ENCODE measurements at regions not wholly inside any gene's neighbourhood (a gene's known extent, or its start where the extent isn't known, plus 50 kb on each side); places are given as distances from the start of the nearest gene placed in this dataset.

- FAIRE-seq: no peak
- dilution Hi-C loops (cut with MboI; ENCODE audit: extremely low pct_ligation_motif_present, low sequenced_read_pairs): no loop called here
Observed at GRCh38 chr2:236367506-236368289, 103.5 kb upstream of the ASB18 start.

DNA sequence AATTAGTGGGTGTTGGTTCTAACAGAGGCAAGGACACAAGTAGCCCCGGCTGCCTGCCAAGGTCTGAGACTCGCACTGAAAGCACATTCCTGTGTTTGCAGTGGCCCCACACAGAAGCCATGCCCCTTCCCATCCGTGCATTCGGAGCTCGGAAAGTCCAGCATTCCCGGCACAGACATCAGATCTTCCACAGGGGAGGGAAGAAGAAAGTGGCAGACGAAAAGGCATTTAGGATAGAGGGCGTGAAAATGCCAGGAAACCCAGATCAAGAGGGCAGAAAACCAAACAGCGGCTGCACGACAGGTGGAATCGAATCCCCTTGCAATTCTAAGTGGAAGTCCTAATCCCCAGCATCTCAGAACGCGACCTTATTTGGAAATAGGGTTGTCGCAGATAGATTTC lies 105.5 kb upstream of the ASB18 start:
- no peaks in the 10 kb centered on the region for H4K20me1 ChIP-seq (ENCODE audit: control insufficient read depth, extremely low read depth, insufficient read depth, low read length)

More at GRCh38 chr2:236367506-236368289, 103.5 kb upstream of the ASB18 start:
- Histone ChIP-seq H3K4me1 (ENCODE audit: control insufficient read depth, extremely low read depth, insufficient read depth, low read length) (no peaks in the 10 kb centered on the region), H3K4me3 (ENCODE audit: control insufficient read depth in 2 of 3, extremely low read depth in 1 of 3, insufficient read depth in 2 of 3, low read depth in 1 of 3, low read length in 3 of 3) (no peak overlapping the region), H3K36me3 (ENCODE audit: control insufficient read depth in 2 of 2, extremely low read depth in 1 of 2, insufficient read depth in 2 of 2, low read length in 2 of 2) (no peaks in the 10 kb centered on the region), H3K4me2 (ENCODE audit: control insufficient read depth, extremely low read depth, insufficient read depth, low read depth, low read length) (no peak overlapping the region), H3K9ac (ENCODE audit: control insufficient read depth, extremely low read depth, insufficient read depth, low read length) (no peak overlapping the region), H3K27ac (ENCODE audit: control insufficient read depth, insufficient read depth, low read length) (no peak overlapping the region), H3K27me3 (ENCODE audit: control insufficient read depth, extremely low read depth, insufficient read depth, low read length) (no peaks in the 10 kb centered on the region), H3K9me1 (ENCODE audit: control insufficient read depth, extremely low read depth, insufficient read depth, low read length) (no peaks in the 10 kb centered on the region), H3K79me2 (ENCODE audit: control insufficient read depth, insufficient read depth, low read length) (no peaks in the 10 kb centered on the region), H4K20me1 (ENCODE audit: control insufficient read depth, extremely low read depth, insufficient read depth, low read length) (no peaks in the 10 kb centered on the region), H3K9me3 (ENCODE audit: control insufficient read depth, low read depth, low read length) (no peaks in the 10 kb centered on the region), H2AFZ (ENCODE audit: control insufficient read depth, low read length) (no peak overlapping the region)
- no peak for DNase-seq (ENCODE audit: low read depth, low spot score)
- TF ChIP-seq, protein P1, sequence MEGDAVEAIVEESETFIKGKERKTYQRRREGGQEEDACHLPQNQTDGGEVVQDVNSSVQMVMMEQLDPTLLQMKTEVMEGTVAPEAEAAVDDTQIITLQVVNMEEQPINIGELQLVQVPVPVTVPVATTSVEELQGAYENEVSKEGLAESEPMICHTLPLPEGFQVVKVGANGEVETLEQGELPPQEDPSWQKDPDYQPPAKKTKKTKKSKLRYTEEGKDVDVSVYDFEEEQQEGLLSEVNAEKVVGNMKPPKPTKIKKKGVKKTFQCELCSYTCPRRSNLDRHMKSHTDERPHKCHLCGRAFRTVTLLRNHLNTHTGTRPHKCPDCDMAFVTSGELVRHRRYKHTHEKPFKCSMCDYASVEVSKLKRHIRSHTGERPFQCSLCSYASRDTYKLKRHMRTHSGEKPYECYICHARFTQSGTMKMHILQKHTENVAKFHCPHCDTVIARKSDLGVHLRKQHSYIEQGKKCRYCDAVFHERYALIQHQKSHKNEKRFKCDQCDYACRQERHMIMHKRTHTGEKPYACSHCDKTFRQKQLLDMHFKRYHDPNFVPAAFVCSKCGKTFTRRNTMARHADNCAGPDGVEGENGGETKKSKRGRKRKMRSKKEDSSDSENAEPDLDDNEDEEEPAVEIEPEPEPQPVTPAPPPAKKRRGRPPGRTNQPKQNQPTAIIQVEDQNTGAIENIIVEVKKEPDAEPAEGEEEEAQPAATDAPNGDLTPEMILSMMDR (optimal IDR thresholded peaks at IDR 0.05 in 1 of 3, IDR thresholded peaks at IDR 0.05 in 1 of 3, conservative IDR thresholded peaks at IDR 0.05 in 1 of 3; ENCODE audit: extremely low read depth in 1 of 3, insufficient read depth in 2 of 3, low read length in 3 of 3): no peak
- TF ChIP-seq EZH2 (IDR thresholded peaks at IDR 0.05; ENCODE audit: low read length): no peak

More for the DNA sequence above, 105.5 kb upstream of the ASB18 start:
- Histone ChIP-seq H2AFZ (ENCODE audit: control insufficient read depth, low read length) (no peak overlapping the region), H3K4me1 (ENCODE audit: control insufficient read depth, extremely low read depth, insufficient read depth, low read length) (no peaks in the 10 kb centered on the region), H3K27me3 (ENCODE audit: control insufficient read depth, extremely low read depth, insufficient read depth, low read length) (no peaks in the 10 kb centered on the region), H3K9me1 (ENCODE audit: control insufficient read depth, extremely low read depth, insufficient read depth, low read length) (no peaks in the 10 kb centered on the region), H3K79me2 (ENCODE audit: control insufficient read depth, insufficient read depth, low read length) (no peaks in the 10 kb centered on the region), H3K4me2 (ENCODE audit: control insufficient read depth, extremely low read depth, insufficient read depth, low read depth, low read length) (no peak overlapping the region), H3K27ac (ENCODE audit: control insufficient read depth, insufficient read depth, low read length) (no peak overlapping the region), H3K4me3 (ENCODE audit: control insufficient read depth in 2 of 3, extremely low read depth in 1 of 3, insufficient read depth in 2 of 3, low read depth in 1 of 3, low read length in 3 of 3) (no peak overlapping the region), H3K36me3 (ENCODE audit: control insufficient read depth in 2 of 2, extremely low read depth in 1 of 2, insufficient read depth in 2 of 2, low read length in 2 of 2) (no peaks in the 10 kb centered on the region), H3K9ac (ENCODE audit: control insufficient read depth, extremely low read depth, insufficient read depth, low read length) (no peak overlapping the region), H3K9me3 (ENCODE audit: control insufficient read depth, low read depth, low read length) (no peaks in the 10 kb centered on the region)
- FAIRE-seq: no peak
- dilution Hi-C loops (cut with MboI; ENCODE audit: extremely low pct_ligation_motif_present, low sequenced_read_pairs): no loop called here
- TF ChIP-seq EZH2 (IDR thresholded peaks at IDR 0.05; ENCODE audit: low read length): no peak
- TF ChIP-seq, protein P1 (optimal IDR thresholded peaks at IDR 0.05 in 1 of 3, IDR thresholded peaks at IDR 0.05 in 1 of 3, conservative IDR thresholded peaks at IDR 0.05 in 1 of 3; ENCODE audit: extremely low read depth in 1 of 3, insufficient read depth in 2 of 3, low read length in 3 of 3): no peak
- DNase-seq (ENCODE audit: low read depth, low spot score): no peak

Data from keratinocyte (primary cell).